NCI-H2196 treated with DMSO at 0.1 percent for 48 hours (cell line): ENCODE measurements at regions not wholly inside any gene's neighbourhood (a gene's known extent, or its start where the extent isn't known, plus 50 kb on each side); places are given as distances from the start of the nearest gene placed in this dataset.

ENCODE experiments used
- DNase-seq: peaks from one replicate; lab custom pipeline; 2025; ENCODE audit not compliant: unreplicated experiment; lab: John Stamatoyannopoulos, UW

DNA sequence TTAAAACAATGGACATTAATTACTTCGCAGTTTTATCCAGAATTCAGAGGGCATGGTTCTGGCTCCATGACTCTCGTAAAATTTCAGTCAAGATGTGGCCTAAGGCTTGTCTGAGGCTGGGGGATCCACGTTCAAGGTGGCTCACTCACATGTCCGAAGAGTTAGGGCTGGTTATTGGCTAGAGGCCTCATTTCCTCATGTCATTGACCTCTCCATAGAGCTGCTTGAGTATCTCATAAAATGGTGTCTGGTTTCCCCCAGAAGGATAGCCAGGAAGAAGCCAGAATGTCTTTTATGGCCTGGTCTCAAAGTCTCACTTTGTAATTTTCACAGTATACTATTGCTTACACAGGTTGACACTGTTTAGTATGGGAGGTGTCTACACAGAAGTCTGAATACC, 67.3 kb upstream of the DCBLD2 start:
- no peak for DNase-seq

DNA sequence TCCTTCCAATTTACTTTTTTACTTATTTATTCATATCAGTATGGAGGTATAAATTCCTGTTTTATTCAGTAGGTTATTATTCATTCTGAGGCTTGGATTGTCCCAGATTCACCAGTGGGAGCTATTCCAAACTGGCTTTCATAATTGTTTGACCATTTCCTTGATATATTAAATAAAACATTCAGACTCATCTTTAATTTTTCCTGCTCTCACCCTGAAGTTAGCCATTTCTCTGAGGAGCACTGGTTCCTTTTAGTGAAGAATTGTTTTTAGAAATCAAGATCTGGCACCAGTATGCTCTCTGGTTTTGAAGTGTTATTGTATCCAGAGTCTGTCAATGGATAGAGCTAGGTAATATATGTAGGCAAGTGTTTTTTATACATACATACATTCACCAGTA, 66.9 kb upstream of the DCBLD2 start:
- no peak for DNase-seq

GRCh38 chr3:98967758-98968157, 66.3 kb upstream of the DCBLD2 start:
- no peak for DNase-seq

DNA sequence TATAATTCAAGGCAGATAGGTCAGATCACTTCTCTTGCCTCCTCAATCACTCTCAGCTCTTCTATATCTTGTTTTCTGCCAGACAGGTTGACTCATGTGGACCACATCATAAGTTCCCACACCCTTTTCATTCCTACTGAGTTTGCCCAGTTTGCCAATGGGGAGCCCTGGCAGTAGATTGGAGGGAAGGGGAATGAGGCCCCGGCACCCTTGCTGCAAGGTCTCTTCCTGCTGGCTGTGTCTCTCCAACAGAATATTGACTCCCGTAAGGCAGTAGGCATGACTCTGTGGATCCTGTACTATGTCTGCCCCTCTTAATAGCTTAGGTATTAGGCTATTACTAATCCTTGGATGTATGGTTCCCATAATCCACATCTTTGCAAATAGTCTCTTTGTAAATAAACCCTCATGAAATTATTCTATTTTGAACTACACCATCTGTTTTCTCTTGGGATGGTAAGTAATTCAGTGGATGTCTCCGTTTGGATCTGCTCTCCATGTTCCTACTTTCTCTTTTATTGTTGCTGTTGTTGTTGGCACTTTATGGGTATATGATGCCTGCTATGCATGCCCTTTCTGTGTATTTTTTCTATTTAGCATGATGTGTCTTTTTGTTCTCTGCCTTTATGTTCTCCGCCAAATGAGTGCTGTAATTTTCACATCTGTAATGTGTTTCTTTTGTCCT, 65.5 kb upstream of the DCBLD2 start:
- no peak for DNase-seq

- DNase-seq: no peak
Observed at GRCh38 chr3:98966434-98966833, 64.9 kb upstream of the DCBLD2 start.

DNA sequence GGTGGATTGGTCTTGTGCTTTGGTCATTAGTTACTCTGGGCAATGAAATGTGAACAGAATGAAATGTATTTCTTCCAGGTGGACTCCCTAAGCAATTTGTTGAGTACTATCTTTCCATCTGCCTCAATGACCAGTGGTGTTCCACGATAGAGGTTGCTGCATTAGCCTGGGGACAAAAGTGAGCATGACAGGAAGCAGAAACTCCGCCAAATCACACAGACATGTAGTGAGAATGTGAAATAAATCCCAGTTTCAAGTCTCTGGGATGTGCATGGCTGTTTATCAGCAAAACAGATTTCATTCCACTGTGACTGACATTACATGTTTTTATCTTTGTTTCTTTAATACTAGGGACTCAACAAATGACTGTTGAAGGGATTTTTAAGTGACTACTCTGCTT, 63.3 kb upstream of the DCBLD2 start:
- no peak for DNase-seq

DNA sequence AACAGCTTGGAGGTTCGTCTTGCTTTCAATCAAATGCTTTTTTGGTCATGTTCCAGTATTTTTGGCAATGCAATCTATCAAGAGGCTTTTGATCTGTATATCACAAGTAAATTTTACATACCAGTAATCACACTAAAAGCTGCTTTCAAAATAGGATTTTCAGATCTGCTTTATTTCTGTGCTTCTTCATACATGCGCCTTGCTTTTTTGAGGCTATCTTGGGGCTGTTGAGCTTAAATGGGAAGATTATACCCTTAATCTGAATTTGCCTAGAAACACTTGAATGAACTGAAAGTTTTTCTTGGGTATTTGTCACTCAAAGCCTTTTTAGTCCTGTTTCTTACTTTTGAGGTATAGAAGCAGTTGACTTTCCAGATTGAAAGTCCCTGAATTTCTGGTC, 62.1 kb upstream of the DCBLD2 start:
- no peak for DNase-seq

GRCh38 chr3:98962951-98963350, 61.5 kb upstream of the DCBLD2 start:
- DNase-seq: no peak

DNA sequence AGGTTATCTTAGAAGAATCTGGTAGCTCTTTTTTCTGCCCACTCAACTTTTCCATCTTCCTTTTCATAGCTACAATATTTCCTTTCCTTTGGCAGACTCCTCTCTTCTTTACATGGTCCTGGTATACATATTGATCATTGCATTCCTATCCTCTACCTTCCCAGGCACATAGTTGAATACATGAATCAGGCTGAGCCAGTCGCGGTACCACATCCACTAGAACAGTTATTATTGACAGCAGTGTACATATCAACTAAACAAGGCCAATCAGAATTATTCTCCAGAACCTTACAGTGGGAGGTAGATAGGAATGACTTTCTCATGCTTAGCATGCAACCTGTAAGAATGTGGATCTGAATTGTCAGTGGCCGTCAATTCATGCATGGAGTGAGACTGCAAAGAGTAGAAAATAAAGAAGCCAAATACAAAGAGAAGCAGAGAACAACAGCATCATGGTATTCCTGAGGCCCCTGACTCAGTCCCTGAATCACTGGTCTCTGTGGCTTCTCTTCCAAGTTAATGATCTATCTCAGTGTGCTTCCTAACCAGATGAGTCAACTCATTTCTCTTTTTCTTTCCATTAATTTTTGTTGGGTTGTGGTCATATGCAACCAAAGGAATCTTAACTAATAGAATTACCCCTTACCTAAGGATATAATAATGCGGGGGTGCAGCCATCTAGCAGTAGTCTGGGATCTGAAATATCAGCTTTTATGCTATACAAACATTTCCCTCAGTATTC, 60.9 kb upstream of the DCBLD2 start:
- no peak for DNase-seq

GRCh38 chr3:98961161-98962155, 60.0 kb upstream of the DCBLD2 start:
- no peak for DNase-seq

- no peak for DNase-seq
Observed at GRCh38 chr3:98957681-98958080, 56.2 kb upstream of the DCBLD2 start.

GRCh38 chr3:98956008-98956407, 54.5 kb upstream of the DCBLD2 start:
- no peak for DNase-seq

- no peak for DNase-seq
Observed at GRCh38 chr3:98954791-98955604, 53.5 kb upstream of the DCBLD2 start.

DNA sequence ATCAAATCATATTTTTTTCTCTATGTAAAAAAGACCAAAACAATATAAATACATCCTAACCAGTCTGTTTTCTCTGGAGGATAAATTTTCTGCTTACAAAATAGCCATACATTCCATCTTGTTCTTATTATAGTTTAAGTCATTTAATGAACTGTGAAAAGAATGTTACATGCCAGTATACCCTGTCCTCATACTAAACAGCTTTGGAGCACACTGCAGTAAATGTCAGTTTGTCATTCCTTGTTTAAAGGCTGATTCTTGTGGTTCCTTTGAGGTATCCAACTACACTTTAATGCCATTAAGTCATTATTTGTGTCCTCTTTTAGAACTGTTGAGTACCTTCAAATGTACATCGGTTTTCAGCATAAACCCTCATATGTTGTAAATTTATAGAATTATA, 52.7 kb upstream of the DCBLD2 start:
- no peak for DNase-seq

- DNase-seq: no peak
Observed at GRCh38 chr3:98952404-98952803, 50.9 kb upstream of the DCBLD2 start.
